MM.1S (cell line): ENCODE measurements at regions not wholly inside any gene's neighbourhood (a gene's known extent, or its start where the extent isn't known, plus 50 kb on each side); places are given as distances from the start of the nearest gene placed in this dataset.

Experiments
- DNase-seq: peaks from one replicate; pipeline ENCODE4 v3.0.0-alpha.2; 2015
- H2AFZ ChIP-seq: fragments of 300-600 bp; sonication (generic); 2 replicates; pipeline ENCODE4 v1.6.0; 2016; ENCODE audit warnings: antibody characterized with exemption, low read length
- H3F3A ChIP-seq: fragments of 300-600 bp; sonication (generic); 2 replicates; pipeline ENCODE4 v1.6.1; 2016; ENCODE audit warnings: mild to moderate bottlenecking, antibody characterized with exemption, low read length, moderate library complexity, mixed read lengths; ENCODE audit not compliant: insufficient read depth
- H3K27ac ChIP-seq: fragments of 300-600 bp; sonication (generic); 2 replicates; pipeline ENCODE4 v1.5.1; 2016; ENCODE audit warnings: mild to moderate bottlenecking, low read length
- H3K27me3 ChIP-seq: fragments of 300-600 bp; sonication (generic); replicated peaks from 2 replicates; pipeline ENCODE4 v1.6.0; 2016; ENCODE audit warnings: low read length; ENCODE audit not compliant: insufficient read depth
- H3K36me3 ChIP-seq: fragments of 300-600 bp; sonication (generic); replicated peaks from 2 replicates; pipeline ENCODE4 v1.6.1; 2016; ENCODE audit warnings: mild to moderate bottlenecking, low read length, mixed read lengths; ENCODE audit not compliant: insufficient read depth
- H3K4me1 ChIP-seq: fragments of 300-600 bp; sonication (generic); 2 replicates; pipeline ENCODE4 v1.6.1; 2016; ENCODE audit warnings: low read length, mixed read lengths
- H3K4me2 ChIP-seq: fragments of 300-600 bp; sonication (generic); 2 replicates; pipeline ENCODE4 v1.6.0; 2016; ENCODE audit warnings: low read depth, low read length
- H3K4me3 ChIP-seq: fragments of 300-600 bp; sonication (generic); 2 replicates; pipeline ENCODE4 v1.5.1; 2016; ENCODE audit warnings: low read length, mixed read lengths
- H3K79me2 ChIP-seq: fragments of 300-600 bp; sonication (generic); 2 replicates; pipeline ENCODE4 v1.6.1; 2016; ENCODE audit warnings: mixed run types, low read length, mixed read lengths
- H3K9ac ChIP-seq: fragments of 300-600 bp; sonication (generic); 2 replicates; pipeline ENCODE4 v1.6.1; 2016; ENCODE audit warnings: low read length, mixed read lengths
- H3K9me2 ChIP-seq: fragments of 300-600 bp; sonication (generic); replicated peaks from 2 replicates; pipeline ENCODE4 v1.6.1; 2016; ENCODE audit warnings: mild to moderate bottlenecking, low read length, mixed read lengths; ENCODE audit not compliant: insufficient read depth
- H3K9me3 ChIP-seq: fragments of 300-600 bp; sonication (generic); replicated peaks from 2 replicates; pipeline ENCODE4 v1.6.1; 2016; ENCODE audit warnings: mild to moderate bottlenecking, low read length, mixed read lengths; ENCODE audit not compliant: insufficient read depth
- H4K20me1 ChIP-seq: fragments of 300-600 bp; sonication (generic); 2 replicates; pipeline ENCODE4 v1.6.1; 2016; ENCODE audit warnings: mild to moderate bottlenecking, low read length, moderate library complexity, mixed read lengths; ENCODE audit not compliant: insufficient read depth
- CTCF ChIP-seq: fragments of 300-600 bp; sonication (generic); IDR thresholded peaks from 2 replicates; pipeline ENCODE4 v1.5.1; 2016; ENCODE audit warnings: antibody characterized with exemption, low read length, mixed read lengths
- EZH2 ChIP-seq: fragments of 300-600 bp; sonication (generic); optimal IDR thresholded peaks from 2 replicates; pipeline ENCODE3; 2017; ENCODE audit warnings: low read depth, mild to moderate bottlenecking, antibody characterized with exemption, low read length, mixed read lengths
- EZH2phosphoT487 ChIP-seq: fragments of 300-600 bp; sonication (generic); IDR thresholded peaks from 2 replicates; pipeline ENCODE4 v1.6.1; 2018; ENCODE audit warnings: antibody characterized with exemption, low read length

- Histone ChIP-seq H3K4me3 (no peak overlapping the region), H3K36me3 (no peaks in the 10 kb centered on the region), H3K27ac (peak overlapping the region; percentile 11; the same call in 1 of the 2 replicates), H3K9me2 (no peaks in the 10 kb centered on the region), H3K27me3 (no peaks in the 10 kb centered on the region), H3K4me2 (peak overlapping the region; percentile 24), H3K9ac (no peak overlapping the region), H4K20me1 (no peaks in the 10 kb centered on the region), H3K4me1 (0 out of 2 replicates have a peak, but pooled peaks cover 5% of the 10 kb centered on the region), H3F3A (peaks cover 3% of the 10 kb centered on the region; the same call in 1 of the 2 replicates), H3K79me2 (no peaks in the 10 kb centered on the region), H2AFZ (peak overlapping the region; percentile 31; the same call in 1 of the 2 replicates), H3K9me3 (no peaks in the 10 kb centered on the region)
- no peak for TF ChIP-seq EZH2
- TF ChIP-seq CTCF: no peak
- TF ChIP-seq EZH2phosphoT487: no peak
- peak; percentile 54 for DNase-seq
Measured at GRCh38 chr11:100612766-100613165, 74.3 kb upstream of the ARHGAP42 start.

- no peaks in the 10 kb centered on the region for H3K79me2 ChIP-seq
- peaks cover 7% of the 10 kb centered on the region; the same call in 1 of the 2 replicates for H3K4me1 ChIP-seq
- TF ChIP-seq EZH2phosphoT487 (no peak), CTCF (no peak), EZH2 (no peak)
- H3K4me3 ChIP-seq: no peak overlapping the region
- H3F3A ChIP-seq: no peaks in the 10 kb centered on the region
- H3K27ac ChIP-seq: no peak overlapping the region
- H3K9ac ChIP-seq: no peak overlapping the region
- H4K20me1 ChIP-seq: no peaks in the 10 kb centered on the region
- H3K4me2 ChIP-seq: no peak overlapping the region
- H3K36me3 ChIP-seq: no peaks in the 10 kb centered on the region
- no peaks in the 10 kb centered on the region for H3K9me2 ChIP-seq
- DNase-seq: no peak
- no peaks in the 10 kb centered on the region for H3K9me3 ChIP-seq
- no peak overlapping the region for H2AFZ ChIP-seq
- no peaks in the 10 kb centered on the region for H3K27me3 ChIP-seq
Measured at GRCh38 chr11:100618914-100619313, 68.2 kb upstream of the ARHGAP42 start.

- Histone ChIP-seq H3K4me1 (peaks cover 7% of the 10 kb centered on the region; the same call in 1 of the 2 replicates), H3K9me2 (no peaks in the 10 kb centered on the region), H4K20me1 (no peaks in the 10 kb centered on the region), H3K36me3 (no peaks in the 10 kb centered on the region), H3K9ac (no peak overlapping the region), H2AFZ (no peak overlapping the region), H3K27me3 (no peaks in the 10 kb centered on the region), H3K79me2 (no peaks in the 10 kb centered on the region), H3K9me3 (no peaks in the 10 kb centered on the region), H3K4me3 (no peak overlapping the region), H3F3A (no peaks in the 10 kb centered on the region), H3K27ac (no peak overlapping the region), H3K4me2 (no peak overlapping the region)
- peak; percentile 16 for DNase-seq
- TF ChIP-seq EZH2 (no peak), EZH2phosphoT487 (no peak), CTCF (no peak)
Measured at GRCh38 chr11:100619484-100619883, 67.6 kb upstream of the ARHGAP42 start.
